Neural progenitor cell (in vitro differentiated cells): ENCODE measurements at regions not wholly inside any gene's neighbourhood (a gene's known extent, or its start where the extent isn't known, plus 50 kb on each side); places are given as distances from the start of the nearest gene placed in this dataset.

Experiments used
- CTCF ChIP-seq: fragments of 200-600 bp; sonication (generic); IDR thresholded peaks from 2 replicates; pipeline ENCODE4 v1.5.1; 2017; ENCODE audit warnings: antibody characterized with exemption, mild to moderate bottlenecking
- EZH2 ChIP-seq: fragments of 200-600 bp; sonication (generic); IDR thresholded peaks from 2 replicates; pipeline ENCODE4 v1.6.1; 2017; ENCODE audit warnings: antibody characterized with exemption, mild to moderate bottlenecking, moderate library complexity

- TF ChIP-seq CTCF (no peak), EZH2 (no peak)
Measured at GRCh38 chr7:15851201-15851600, 164.7 kb upstream of the MEOX2 start.
